ENCODE measurements at regions not wholly inside any gene's neighbourhood (a gene's known extent, or its start where the extent isn't known, plus 50 kb on each side); places are given as distances from the start of the nearest gene placed in this dataset.

DNA sequence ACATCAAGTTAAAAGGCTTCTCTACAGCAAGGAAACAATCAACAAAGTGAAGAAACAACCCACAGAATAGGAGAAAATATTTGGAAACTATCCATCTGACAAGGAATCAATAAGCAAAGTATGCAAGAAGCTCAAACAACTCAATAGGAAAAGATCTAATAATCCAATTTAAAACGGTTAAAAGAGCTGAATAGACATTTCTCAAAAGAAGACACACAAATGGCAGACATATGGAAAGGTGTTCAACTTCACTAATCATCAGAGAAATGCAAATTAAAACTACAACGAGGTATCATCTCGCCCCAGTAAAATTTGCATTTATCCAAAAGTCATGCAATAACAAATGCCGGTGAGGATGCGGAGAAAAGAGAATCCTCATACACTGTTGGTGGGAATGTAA, 82.2 kb upstream of the NECTIN3 start:
- POLR2A ChIA-PET: no interaction called here
- BruUV-seq (replicated peaks): no TSS peak
- Histone ChIP-seq H3K4me1 (ENCODE audit: control insufficient read depth, insufficient read depth, low read length) (no peaks in the 10 kb centered on the region), H3K27me3 (replicated peaks in 1 of 2; ENCODE audit: control insufficient read depth in 2 of 2, insufficient read depth in 2 of 2, low read length in 1 of 2) (no peaks in the 10 kb centered on the region), H3K4me3 (no peak overlapping the region), H3K4me2 (ENCODE audit: control insufficient read depth, insufficient read depth) (no peak overlapping the region), H3K27ac (ENCODE audit: control insufficient read depth, insufficient read depth) (no peak overlapping the region), H3K9ac (ENCODE audit: control insufficient read depth, insufficient read depth, low read length) (no peak overlapping the region), H3K79me2 (ENCODE audit: control insufficient read depth, insufficient read depth, low read length) (no peaks in the 10 kb centered on the region), H3K36me3 (ENCODE audit: control insufficient read depth in 2 of 2, insufficient read depth in 2 of 2, low read length in 1 of 2) (no peaks in the 10 kb centered on the region), H4K20me1 (ENCODE audit: control insufficient read depth, insufficient read depth) (no peaks in the 10 kb centered on the region), H3K9me3 (replicated peaks; ENCODE audit: control insufficient read depth, insufficient read depth, low read length) (no peaks in the 10 kb centered on the region), H2AFZ (ENCODE audit: control insufficient read depth, low read depth, low read length) (no peak overlapping the region)
- RAD21 ChIA-PET (ENCODE audit: unreplicated experiment): no interaction called here
- intact Hi-C loops (cut with micrococcal nuclease; ENCODE audit: unreplicated experiment): no loop called here
- 39% methylated on average over 5 of the region's 5 CpGs for WGBS (ENCODE audit: insufficient coverage, insufficient replicate concordance, low lambda C conversion rate, missing lambda C conversion rate)
- DNase-seq (ENCODE audit: low read depth, low spot score): no peak
- ATAC-seq: no peak
- in situ Hi-C loops (cut with MboI): no loop called here
- SMC1A ChIA-PET (ENCODE audit: uncharacterized antibody, unreplicated experiment): no interaction called here
- CTCF ChIA-PET: no interaction called here
- FAIRE-seq: no peak
- TF ChIP-seq MEF2B (IDR thresholded peaks at IDR 0.05; ENCODE audit: partially characterized antibody, poor library complexity, severe bottlenecking) (no peak), JUNB (IDR thresholded peaks at IDR 0.05) (no peak), HDAC6 (IDR thresholded peaks at IDR 0.05; ENCODE audit: unreplicated experiment) (no peak), E2F8 (IDR thresholded peaks at IDR 0.05; ENCODE audit: low read depth, partially characterized antibody) (no peak), GATAD2B (conservative IDR thresholded peaks at IDR 0.05; ENCODE audit: low read depth) (no peak), ZNF592 (IDR thresholded peaks at IDR 0.05) (no peak), POLR2A (IDR thresholded peaks at IDR 0.05; ENCODE audit: low read depth, low read length) (no peak), ZNF24 (IDR thresholded peaks at IDR 0.05) (no peak), STAT1 (conservative IDR thresholded peaks at IDR 0.05) (no peak), MEF2A (IDR thresholded peaks at IDR 0.05; ENCODE audit: insufficient read depth, low read depth, low read length) (no peak)
- TF ChIP-seq, protein P1, sequence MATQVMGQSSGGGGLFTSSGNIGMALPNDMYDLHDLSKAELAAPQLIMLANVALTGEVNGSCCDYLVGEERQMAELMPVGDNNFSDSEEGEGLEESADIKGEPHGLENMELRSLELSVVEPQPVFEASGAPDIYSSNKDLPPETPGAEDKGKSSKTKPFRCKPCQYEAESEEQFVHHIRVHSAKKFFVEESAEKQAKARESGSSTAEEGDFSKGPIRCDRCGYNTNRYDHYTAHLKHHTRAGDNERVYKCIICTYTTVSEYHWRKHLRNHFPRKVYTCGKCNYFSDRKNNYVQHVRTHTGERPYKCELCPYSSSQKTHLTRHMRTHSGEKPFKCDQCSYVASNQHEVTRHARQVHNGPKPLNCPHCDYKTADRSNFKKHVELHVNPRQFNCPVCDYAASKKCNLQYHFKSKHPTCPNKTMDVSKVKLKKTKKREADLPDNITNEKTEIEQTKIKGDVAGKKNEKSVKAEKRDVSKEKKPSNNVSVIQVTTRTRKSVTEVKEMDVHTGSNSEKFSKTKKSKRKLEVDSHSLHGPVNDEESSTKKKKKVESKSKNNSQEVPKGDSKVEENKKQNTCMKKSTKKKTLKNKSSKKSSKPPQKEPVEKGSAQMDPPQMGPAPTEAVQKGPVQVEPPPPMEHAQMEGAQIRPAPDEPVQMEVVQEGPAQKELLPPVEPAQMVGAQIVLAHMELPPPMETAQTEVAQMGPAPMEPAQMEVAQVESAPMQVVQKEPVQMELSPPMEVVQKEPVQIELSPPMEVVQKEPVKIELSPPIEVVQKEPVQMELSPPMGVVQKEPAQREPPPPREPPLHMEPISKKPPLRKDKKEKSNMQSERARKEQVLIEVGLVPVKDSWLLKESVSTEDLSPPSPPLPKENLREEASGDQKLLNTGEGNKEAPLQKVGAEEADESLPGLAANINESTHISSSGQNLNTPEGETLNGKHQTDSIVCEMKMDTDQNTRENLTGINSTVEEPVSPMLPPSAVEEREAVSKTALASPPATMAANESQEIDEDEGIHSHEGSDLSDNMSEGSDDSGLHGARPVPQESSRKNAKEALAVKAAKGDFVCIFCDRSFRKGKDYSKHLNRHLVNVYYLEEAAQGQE (IDR thresholded peaks at IDR 0.05; ENCODE audit: low read depth, low read length): no peak

Measured in GM12878 (cell line).